Breast epithelium (tissue), 3 donors: ENCODE measurements at regions not wholly inside any gene's neighbourhood (a gene's known extent, or its start where the extent isn't known, plus 50 kb on each side); places are given as distances from the start of the nearest gene placed in this dataset.

Experiments used
- POLR2A ChIP-seq: fragments of 450-650 bp; IDR thresholded peaks from one replicate; pipeline ENCODE4 v1.6.1; 2016; ENCODE audit warnings: antibody characterized with exemption, mild to moderate bottlenecking, moderate library complexity
- POLR2AphosphoS5 ChIP-seq, 3 donors: sonication (generic); formaldehyde crosslinking; IDR thresholded peaks; one replicate each; pipeline ENCODE4 v1.6.1; 2017; ENCODE audit warnings: antibody characterized with exemption in 3 of 3
- TF ChIP-seq, protein P1 (sequence below), 3 donors: fragments of 450-650 bp; IDR thresholded peaks; one replicate each; pipeline ENCODE4 v1.5.1; 2016 to 2017; ENCODE audit warnings: antibody characterized with exemption in 3 of 3, mild to moderate bottlenecking in 3 of 3, moderate library complexity in 3 of 3

DNA sequence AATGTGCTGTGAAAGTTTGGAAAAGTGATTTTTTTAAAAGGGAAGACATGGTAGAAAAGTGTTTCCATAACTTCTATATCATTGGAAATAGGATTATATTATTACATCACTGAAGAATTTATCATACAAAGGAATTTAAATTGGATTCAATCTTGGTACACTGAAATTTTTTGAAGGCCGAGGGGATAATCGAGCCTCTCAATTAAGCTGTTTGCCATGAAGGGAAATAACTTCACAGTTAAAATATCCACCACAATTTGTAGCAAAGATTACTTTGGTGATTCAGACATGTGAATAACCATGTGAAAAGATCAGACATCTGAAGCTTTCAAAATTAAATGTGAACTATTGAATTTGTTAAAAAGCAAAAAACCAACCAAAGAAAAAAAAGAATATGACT, 215.3 kb downstream of the KLF5 start:
- TF ChIP-seq POLR2AphosphoS5 (IDR thresholded peaks at IDR 0.05) (no peak), POLR2A (no peak)
- TF ChIP-seq, protein P1, sequence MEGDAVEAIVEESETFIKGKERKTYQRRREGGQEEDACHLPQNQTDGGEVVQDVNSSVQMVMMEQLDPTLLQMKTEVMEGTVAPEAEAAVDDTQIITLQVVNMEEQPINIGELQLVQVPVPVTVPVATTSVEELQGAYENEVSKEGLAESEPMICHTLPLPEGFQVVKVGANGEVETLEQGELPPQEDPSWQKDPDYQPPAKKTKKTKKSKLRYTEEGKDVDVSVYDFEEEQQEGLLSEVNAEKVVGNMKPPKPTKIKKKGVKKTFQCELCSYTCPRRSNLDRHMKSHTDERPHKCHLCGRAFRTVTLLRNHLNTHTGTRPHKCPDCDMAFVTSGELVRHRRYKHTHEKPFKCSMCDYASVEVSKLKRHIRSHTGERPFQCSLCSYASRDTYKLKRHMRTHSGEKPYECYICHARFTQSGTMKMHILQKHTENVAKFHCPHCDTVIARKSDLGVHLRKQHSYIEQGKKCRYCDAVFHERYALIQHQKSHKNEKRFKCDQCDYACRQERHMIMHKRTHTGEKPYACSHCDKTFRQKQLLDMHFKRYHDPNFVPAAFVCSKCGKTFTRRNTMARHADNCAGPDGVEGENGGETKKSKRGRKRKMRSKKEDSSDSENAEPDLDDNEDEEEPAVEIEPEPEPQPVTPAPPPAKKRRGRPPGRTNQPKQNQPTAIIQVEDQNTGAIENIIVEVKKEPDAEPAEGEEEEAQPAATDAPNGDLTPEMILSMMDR (IDR thresholded peaks at IDR 0.05): no peak
